LoVo (cell line): ENCODE measurements at regions not wholly inside any gene's neighbourhood (a gene's known extent, or its start where the extent isn't known, plus 50 kb on each side); places are given as distances from the start of the nearest gene placed in this dataset.
"Not testable (repeated sequence)": the region's sequence is repeated elsewhere in the genome, so short reads cannot be mapped to it uniquely, and the experiment has no call there.

ENCODE experiments used
- DNase-seq: peaks from one replicate; pipeline ENCODE4 v3.0.0-alpha.2; 2016; ENCODE audit warnings: low spot score

- no peak for DNase-seq
These were observed 134.9 kb downstream of the MRPS30 start for GRCh38 chr5:44943647-44944046.

- no peak for DNase-seq
These were observed 137.0 kb downstream of the MRPS30 start for GRCh38 chr5:44945743-44946142.

- DNase-seq: no peak
These were observed 140.9 kb downstream of the MRPS30 start for GRCh38 chr5:44949687-44950086.

- DNase-seq: no peak
These were observed 142.6 kb downstream of the MRPS30 start for GRCh38 chr5:44951371-44951770.

GRCh38 chr5:44952376-44952775 lies 143.6 kb downstream of the MRPS30 start:
- peak; percentile 38 for DNase-seq

- DNase-seq: no peak
These were observed 144.3 kb downstream of the MRPS30 start for GRCh38 chr5:44953078-44953477.

GRCh38 chr5:44958943-44959454 lies 150.3 kb downstream of the MRPS30 start:
- not testable (repeated sequence) for DNase-seq

- DNase-seq: no peak
These were observed 161.1 kb downstream of the MRPS30 start for GRCh38 chr5:44969825-44970224.

GRCh38 chr5:44970963-44971362 lies 162.2 kb downstream of the MRPS30 start:
- DNase-seq: not testable (repeated sequence)

- no peak for DNase-seq
These were observed 166.1 kb downstream of the MRPS30 start for GRCh38 chr5:44974813-44975212.

GRCh38 chr5:44981708-44982107 lies 173.0 kb downstream of the MRPS30 start:
- DNase-seq: no peak

GRCh38 chr5:44983006-44983405 lies 174.3 kb downstream of the MRPS30 start:
- no peak for DNase-seq

- DNase-seq: no peak
These were observed 178.3 kb downstream of the MRPS30 start for GRCh38 chr5:44987026-44987425.

- DNase-seq: no peak
These were observed 182.9 kb downstream of the MRPS30 start for GRCh38 chr5:44991693-44992092.

- DNase-seq: no peak
These were observed 184.5 kb downstream of the MRPS30 start for GRCh38 chr5:44993286-44993685.

GRCh38 chr5:44997506-44997905 lies 188.8 kb downstream of the MRPS30 start:
- no peak for DNase-seq

- DNase-seq: not testable (repeated sequence)
These were observed 198.4 kb downstream of the MRPS30 start for GRCh38 chr5:45007102-45007501.

GRCh38 chr5:45017568-45017967 lies 208.8 kb downstream of the MRPS30 start:
- DNase-seq: no peak

- DNase-seq: no peak
These were observed 220.8 kb downstream of the MRPS30 start for GRCh38 chr5:45029553-45029952.

GRCh38 chr5:45035991-45036390 lies 227.2 kb downstream of the MRPS30 start:
- no peak for DNase-seq

- DNase-seq: no peak
These were observed 229.2 kb downstream of the MRPS30 start for GRCh38 chr5:45037927-45038326.

GRCh38 chr5:45038366-45038987 lies 229.7 kb downstream of the MRPS30 start:
- peak; percentile 44 for DNase-seq

- no peak for DNase-seq
These were observed 233.5 kb downstream of the MRPS30 start for GRCh38 chr5:45042283-45042682.

- DNase-seq: no peak
These were observed 248.8 kb downstream of the MRPS30 start for GRCh38 chr5:45057564-45057963.
